NB4 (cell line): ENCODE measurements at regions not wholly inside any gene's neighbourhood (a gene's known extent, or its start where the extent isn't known, plus 50 kb on each side); places are given as distances from the start of the nearest gene placed in this dataset.

Experiments used
- DNase-seq: peaks from one replicate; pipeline ENCODE4 v3.0.0; 2010; ENCODE audit warnings: low read depth
- H3K4me3 ChIP-seq: one replicate; pipeline ENCODE4 v1.5.1; 2011; ENCODE audit warnings: mild to moderate bottlenecking, low read depth, low read length, moderate library complexity
- CTCF ChIP-seq: IDR thresholded peaks from one replicate; pipeline ENCODE4 v1.5.1; 2012; ENCODE audit warnings: low read depth, low read length
- MYC ChIP-seq: IDR thresholded peaks from 2 replicates; pipeline ENCODE4 v1.6.1; 2011; ENCODE audit warnings: low read depth, low read length
- POLR2A ChIP-seq: IDR thresholded peaks from 2 replicates; pipeline ENCODE4 v1.6.1; 2011; ENCODE audit warnings: mild to moderate bottlenecking; ENCODE audit not compliant: insufficient read length; ENCODE audit errors: extremely low read depth
- TF ChIP-seq, protein P1 (sequence below): IDR thresholded peaks from 2 replicates; pipeline ENCODE4 v1.6.1; 2011; ENCODE audit warnings: low read depth, low read length

DNA sequence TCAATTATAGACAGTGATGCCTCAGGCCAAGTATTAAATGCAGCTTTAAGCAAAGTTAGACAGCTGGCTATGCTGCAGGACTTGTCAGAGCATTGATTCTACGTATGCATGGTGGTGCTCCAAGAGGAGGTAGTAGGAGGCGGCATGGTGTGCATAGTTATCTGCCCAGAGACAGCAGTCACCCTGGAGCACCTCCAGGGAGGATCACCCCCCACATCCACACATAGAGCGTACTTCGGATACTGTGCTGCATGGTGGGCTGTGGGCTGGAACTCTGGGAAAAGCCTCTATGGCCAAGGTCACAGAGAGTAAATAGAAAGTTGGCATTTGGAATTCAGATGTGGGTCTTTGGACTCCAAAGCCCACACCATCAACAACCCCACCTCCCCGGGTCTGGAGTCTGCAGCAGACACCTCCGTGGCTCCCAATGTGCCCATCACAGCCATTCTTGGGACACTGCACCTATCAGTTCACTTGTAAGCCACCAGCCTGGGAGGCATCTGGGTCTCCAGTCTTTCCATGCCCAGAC, 64.5 kb upstream of the STX16 start:
- no peak overlapping the region for H3K4me3 ChIP-seq
- no peak for TF ChIP-seq MYC
- no peak for TF ChIP-seq POLR2A
- TF ChIP-seq CTCF = no peak
- TF ChIP-seq, protein P1, sequence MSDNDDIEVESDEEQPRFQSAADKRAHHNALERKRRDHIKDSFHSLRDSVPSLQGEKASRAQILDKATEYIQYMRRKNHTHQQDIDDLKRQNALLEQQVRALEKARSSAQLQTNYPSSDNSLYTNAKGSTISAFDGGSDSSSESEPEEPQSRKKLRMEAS = no peak
- no peak for DNase-seq

DNA sequence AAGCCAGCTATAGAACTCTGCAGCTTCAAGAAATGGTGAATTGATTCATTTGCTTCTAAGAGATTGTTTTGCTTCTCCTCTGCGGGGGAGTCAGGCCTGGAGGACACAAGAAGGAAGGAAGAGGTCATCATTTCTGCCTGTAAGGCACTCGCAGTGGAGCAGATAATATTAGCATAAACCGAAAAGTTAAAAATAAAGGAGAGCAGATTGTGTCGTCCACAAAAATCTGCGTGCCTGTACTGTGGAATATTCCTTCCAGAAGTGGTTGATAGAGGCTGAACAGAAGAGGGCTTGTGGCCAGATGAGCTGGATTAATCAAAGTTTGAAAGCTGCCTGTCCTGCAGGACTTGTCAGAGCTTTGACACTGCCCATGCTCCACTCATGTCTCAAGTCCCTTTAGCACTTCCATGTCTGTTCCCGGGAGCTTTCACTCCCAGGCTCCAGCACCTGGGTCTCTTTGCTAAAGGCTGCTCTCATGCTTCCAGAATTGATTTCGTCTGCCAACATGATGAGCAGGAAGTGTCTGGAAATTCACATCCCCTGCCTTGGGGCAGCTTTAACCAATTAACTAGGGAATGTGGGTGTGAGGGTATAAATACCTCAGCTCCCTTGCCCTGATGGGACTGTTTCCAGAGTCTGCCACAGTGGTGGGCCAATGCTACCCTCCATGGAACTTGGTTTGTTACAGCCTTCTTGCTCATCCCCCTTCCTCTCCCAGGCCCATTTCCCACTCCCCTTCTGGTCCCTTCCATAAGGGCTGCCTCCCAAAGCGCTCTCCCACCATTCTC, 65.1 kb upstream of the STX16 start:
- H3K4me3 ChIP-seq = no peak overlapping the region
- TF ChIP-seq POLR2A (no peak), MYC (no peak), CTCF (no peak)
- TF ChIP-seq, protein P1 = no peak
- peak; percentile 49 for DNase-seq

- no peak overlapping the region for H3K4me3 ChIP-seq
- no peak for DNase-seq
Measured at GRCh38 chr20:58584881-58585752, 66.0 kb upstream of the STX16 start.

DNA sequence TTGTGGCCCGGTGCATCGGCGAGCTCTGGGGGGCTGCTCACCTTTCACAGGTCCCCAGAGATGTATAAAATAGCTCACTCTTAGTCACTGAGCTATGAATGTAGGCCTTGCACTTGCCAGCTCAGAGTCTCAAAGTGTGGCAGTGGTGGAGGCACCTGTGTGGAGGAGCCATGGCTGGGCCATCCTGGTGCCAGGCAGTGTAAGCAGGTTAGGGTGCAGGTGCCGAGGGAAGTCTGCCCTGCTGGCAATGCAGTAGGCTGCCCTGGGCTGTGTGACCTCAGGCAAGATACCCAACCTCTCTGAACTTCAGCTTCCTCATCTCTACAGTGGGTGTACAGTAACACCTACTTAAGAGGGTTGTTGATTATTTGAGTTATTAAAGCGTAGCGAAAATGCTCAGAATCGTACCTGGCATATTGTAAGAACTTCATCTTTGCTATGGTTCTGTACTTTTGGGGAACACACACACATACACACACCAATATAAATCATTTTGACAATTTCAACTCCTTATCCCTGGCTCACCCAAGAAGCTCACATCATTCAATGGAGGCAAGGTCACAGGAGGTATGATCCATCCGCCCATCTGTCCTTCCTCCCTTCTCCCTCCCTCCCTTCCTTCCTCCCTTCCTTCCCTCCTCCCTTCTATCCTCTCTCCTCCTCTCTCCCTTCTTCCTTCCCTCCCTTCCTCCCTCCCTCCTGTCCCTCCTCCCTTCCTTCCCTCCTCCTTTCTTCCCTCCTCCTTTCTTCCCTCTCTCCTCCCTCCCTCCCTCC, 66.8 kb upstream of the STX16 start:
- TF ChIP-seq POLR2A (no peak), CTCF (no peak), MYC (no peak)
- TF ChIP-seq, protein P1 = no peak
- no peak for DNase-seq

More at GRCh38 chr20:58584881-58585752, 66.0 kb upstream of the STX16 start:
- TF ChIP-seq, protein P1 = no peak
- no peak for TF ChIP-seq POLR2A
- no peak for TF ChIP-seq MYC
- no peak for TF ChIP-seq CTCF

DNA sequence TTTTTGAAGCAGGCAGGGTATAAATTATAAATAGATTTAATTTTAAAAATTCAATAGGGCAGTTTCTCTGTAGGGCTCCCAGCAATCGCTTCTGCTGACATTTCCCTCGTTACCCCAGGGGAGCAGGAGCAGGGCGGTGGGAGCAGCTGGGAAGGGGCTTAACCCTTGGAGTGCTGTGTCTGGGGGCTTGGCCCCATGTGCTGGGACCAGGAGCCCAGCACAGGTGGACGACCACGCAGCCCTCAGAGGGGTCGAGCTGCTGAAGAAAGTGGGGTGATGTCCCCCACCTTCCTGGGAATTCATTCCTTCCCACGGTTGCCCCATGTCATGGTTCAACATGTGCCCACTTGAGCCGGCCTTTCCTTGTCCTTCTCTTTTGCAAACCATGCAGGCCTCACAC, 67.5 kb upstream of the STX16 start:
- TF ChIP-seq, protein P1 = no peak
- TF ChIP-seq POLR2A (no peak), MYC (no peak), CTCF (no peak)
- H3K4me3 ChIP-seq = no peak overlapping the region
- DNase-seq = no peak

More for the DNA sequence above, 66.8 kb upstream of the STX16 start:
- no peak overlapping the region for H3K4me3 ChIP-seq
